SK-N-SH treated with all-trans-retinoic acid at 6 μM for 48 hours (cell line): ENCODE measurements at regions not wholly inside any gene's neighbourhood (a gene's known extent, or its start where the extent isn't known, plus 50 kb on each side); places are given as distances from the start of the nearest gene placed in this dataset.
"Not testable (repeated sequence)": the region's sequence is repeated elsewhere in the genome, so short reads cannot be mapped to it uniquely, and the experiment has no call there.

Experiments used
- ATAC-seq: fragments of 200-7000 bp; cut with Tn5 transposase; 3 replicates; pipeline ENCODE4 v1.9.1; 2020; ENCODE audit warnings: mild to moderate bottlenecking, moderate library complexity
- ARNTL ChIP-seq: fragments of 450-650 bp; formaldehyde crosslinking; IDR thresholded peaks from 2 replicates; pipeline ENCODE4 v1.5.0; 2020; ENCODE audit warnings: low read depth, mild to moderate bottlenecking, moderate library complexity, borderline replicate concordance
- BACH2 ChIP-seq: fragments of 250-450 bp; sonication (Bioruptor Pico); IDR thresholded peaks from 2 replicates; pipeline ENCODE4 v1.9.0; 2021; ENCODE audit warnings: mild to moderate bottlenecking, borderline replicate concordance
- CREB5 ChIP-seq: fragments of 250-450 bp; sonication (Bioruptor Pico); IDR thresholded peaks from 2 replicates; pipeline ENCODE4 v1.5.1; 2020; ENCODE audit warnings: low read depth, mild to moderate bottlenecking, moderate library complexity
- CSDC2 ChIP-seq: fragments of 250-450 bp; sonication (Bioruptor Pico); IDR thresholded peaks from 2 replicates; pipeline ENCODE4 v1.5.0; 2020; ENCODE audit warnings: mild to moderate bottlenecking, moderate library complexity
- ESRRG ChIP-seq: fragments of 250-450 bp; sonication (Bioruptor Pico); IDR thresholded peaks from 2 replicates; pipeline ENCODE4 v1.6.1; 2021; ENCODE audit warnings: mild to moderate bottlenecking
- GLIS3 ChIP-seq: fragments of 250-450 bp; sonication (Bioruptor Pico); IDR thresholded peaks from 2 replicates; pipeline ENCODE4 v1.5.0; 2020; ENCODE audit warnings: mild to moderate bottlenecking, moderate library complexity
- ISL1 ChIP-seq: fragments of 250-450 bp; sonication (Bioruptor Pico); IDR thresholded peaks from 2 replicates; pipeline ENCODE4 v2.1.2; 2022; ENCODE audit warnings: mild to moderate bottlenecking, moderate library complexity
- PPARA ChIP-seq: fragments of 250-450 bp; sonication (Bioruptor Pico); IDR thresholded peaks from 2 replicates; pipeline ENCODE4 v1.5.0; 2020; ENCODE audit warnings: mild to moderate bottlenecking, borderline replicate concordance
- RARB ChIP-seq: fragments of 250-450 bp; sonication (Bioruptor Pico); IDR thresholded peaks from 2 replicates; pipeline ENCODE4 v1.8.0; 2021; ENCODE audit warnings: mild to moderate bottlenecking, moderate library complexity
- SNAI2 ChIP-seq: fragments of 250-450 bp; sonication (Bioruptor Pico); IDR thresholded peaks from 2 replicates; pipeline ENCODE4 v1.5.0; 2020; ENCODE audit warnings: mild to moderate bottlenecking, moderate library complexity
- TOX ChIP-seq: fragments of 250-450 bp; sonication (Bioruptor Pico); IDR thresholded peaks from 2 replicates; pipeline ENCODE4 v1.8.0; 2021; ENCODE audit warnings: mild to moderate bottlenecking, moderate library complexity, borderline replicate concordance
- ZC3H10 ChIP-seq: fragments of 250-450 bp; sonication (Bioruptor Pico); IDR thresholded peaks from 2 replicates; pipeline ENCODE4 v1.5.1; 2021; ENCODE audit warnings: mild to moderate bottlenecking, moderate library complexity
- ZFP3 ChIP-seq: fragments of 250-450 bp; sonication (Bioruptor Pico); IDR thresholded peaks from 2 replicates; pipeline ENCODE4 v1.5.0; 2020; ENCODE audit warnings: mild to moderate bottlenecking, moderate library complexity
- ZFP30 ChIP-seq: fragments of 450-650 bp; formaldehyde crosslinking; IDR thresholded peaks from 2 replicates; pipeline ENCODE4 v1.5.0; 2022; ENCODE audit warnings: mild to moderate bottlenecking, moderate library complexity
- ZNF565 ChIP-seq: fragments of 450-650 bp; formaldehyde crosslinking; conservative IDR thresholded peaks from 2 replicates; pipeline ENCODE4 v1.5.0; 2020; ENCODE audit warnings: low read depth, mild to moderate bottlenecking, moderate library complexity
- ZNF70 ChIP-seq: fragments of 450-650 bp; formaldehyde crosslinking; IDR thresholded peaks from 2 replicates; pipeline ENCODE4 v1.5.0; 2020; ENCODE audit warnings: mild to moderate bottlenecking, moderate library complexity
- ZNF8 ChIP-seq: fragments of 450-650 bp; formaldehyde crosslinking; IDR thresholded peaks from 2 replicates; pipeline ENCODE4 v1.5.0; 2020; ENCODE audit warnings: mild to moderate bottlenecking, moderate library complexity
- TF ChIP-seq, protein P1 (sequence below): fragments of 250-450 bp; sonication (Bioruptor Pico); IDR thresholded peaks from 2 replicates; pipeline ENCODE4 v1.8.0; 2020; ENCODE audit warnings: mild to moderate bottlenecking, moderate library complexity, borderline replicate concordance
- TF ChIP-seq, protein P2 (sequence below): fragments of 250-450 bp; sonication (Bioruptor Pico); IDR thresholded peaks from 2 replicates; pipeline ENCODE4 v1.8.0; 2021; ENCODE audit warnings: low read depth, mild to moderate bottlenecking, moderate library complexity, borderline replicate concordance

GRCh38 chrX:115357326-115358120, 68.0 kb downstream of the LUZP4 start:
- TF ChIP-seq BACH2 (CRISPR knock-in tag), result no peak
- no peak for TF ChIP-seq CSDC2 (CRISPR knock-in tag)
- TF ChIP-seq TOX (CRISPR knock-in tag), result no peak
- no peak for TF ChIP-seq ISL1 (CRISPR knock-in tag)
- no peak for TF ChIP-seq ESRRG (CRISPR knock-in tag)
- TF ChIP-seq ZFP3 (CRISPR knock-in tag), result no peak
- TF ChIP-seq ZNF70 (CRISPR knock-in tag), result no peak
- TF ChIP-seq CREB5 (CRISPR knock-in tag), result no peak
- TF ChIP-seq, protein P1, sequence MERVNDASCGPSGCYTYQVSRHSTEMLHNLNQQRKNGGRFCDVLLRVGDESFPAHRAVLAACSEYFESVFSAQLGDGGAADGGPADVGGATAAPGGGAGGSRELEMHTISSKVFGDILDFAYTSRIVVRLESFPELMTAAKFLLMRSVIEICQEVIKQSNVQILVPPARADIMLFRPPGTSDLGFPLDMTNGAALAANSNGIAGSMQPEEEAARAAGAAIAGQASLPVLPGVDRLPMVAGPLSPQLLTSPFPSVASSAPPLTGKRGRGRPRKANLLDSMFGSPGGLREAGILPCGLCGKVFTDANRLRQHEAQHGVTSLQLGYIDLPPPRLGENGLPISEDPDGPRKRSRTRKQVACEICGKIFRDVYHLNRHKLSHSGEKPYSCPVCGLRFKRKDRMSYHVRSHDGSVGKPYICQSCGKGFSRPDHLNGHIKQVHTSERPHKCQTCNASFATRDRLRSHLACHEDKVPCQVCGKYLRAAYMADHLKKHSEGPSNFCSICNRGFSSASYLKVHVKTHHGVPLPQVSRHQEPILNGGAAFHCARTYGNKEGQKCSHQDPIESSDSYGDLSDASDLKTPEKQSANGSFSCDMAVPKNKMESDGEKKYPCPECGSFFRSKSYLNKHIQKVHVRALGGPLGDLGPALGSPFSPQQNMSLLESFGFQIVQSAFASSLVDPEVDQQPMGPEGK, result no peak
- TF ChIP-seq ZNF8 (CRISPR knock-in tag), result no peak
- no peak for TF ChIP-seq SNAI2 (CRISPR knock-in tag)
- no peak for TF ChIP-seq ARNTL
- no peak for TF ChIP-seq RARB
- TF ChIP-seq, all 23 proteins: peak for 0
- no peak for ATAC-seq

DNA sequence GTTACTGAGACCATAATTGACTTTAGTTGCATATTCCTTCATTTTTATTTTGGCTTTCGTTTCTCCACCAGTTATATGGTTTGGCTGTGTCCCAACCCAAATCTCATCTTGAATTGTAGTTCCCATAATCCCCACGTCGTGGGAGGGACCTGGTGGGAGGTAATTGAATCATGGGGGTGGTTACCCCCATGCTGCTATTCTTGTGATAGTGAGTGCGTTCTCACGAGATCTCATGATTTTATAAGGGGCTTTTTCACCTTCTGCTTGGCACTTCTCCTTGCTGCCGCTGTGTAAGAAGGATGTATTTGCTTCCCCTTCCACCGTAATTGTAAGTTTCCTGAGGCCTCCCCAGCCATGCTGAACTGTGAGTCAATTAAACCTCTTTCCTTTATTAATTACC, 70.0 kb downstream of the LUZP4 start:
- ATAC-seq, result not testable (repeated sequence)

DNA sequence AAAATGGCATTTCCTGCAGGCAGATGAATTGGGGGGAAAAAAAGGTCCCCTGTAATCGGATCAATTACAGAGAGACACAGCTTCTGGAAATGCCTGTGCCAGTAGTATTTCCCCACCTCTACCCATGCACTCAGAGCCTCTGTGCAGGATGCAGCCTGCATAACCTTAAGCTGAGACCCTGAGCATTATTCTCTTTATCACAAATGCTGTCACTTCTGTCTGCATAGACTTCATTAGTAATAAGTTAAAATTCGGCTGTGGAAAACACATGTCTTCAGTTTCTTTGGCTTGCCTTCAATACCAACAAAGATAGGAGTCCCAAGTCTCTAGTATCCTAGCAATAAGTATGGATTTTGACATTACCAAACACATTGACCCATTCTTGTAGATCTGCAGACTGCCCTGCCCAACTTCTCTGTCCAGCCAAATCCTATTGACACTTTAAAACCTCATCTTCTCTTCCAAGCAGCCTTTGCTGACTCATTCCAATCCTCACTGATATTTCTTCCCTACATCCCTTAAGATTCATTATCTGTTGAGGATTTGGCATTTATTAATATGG, 70.8 kb downstream of the LUZP4 start:
- no peak; the same call in 2 of the 3 replicates for ATAC-seq
- TF ChIP-seq, protein P1, result no peak
- TF ChIP-seq ZNF565 (CRISPR knock-in tag) (no peak), CSDC2 (CRISPR knock-in tag) (no peak), ESRRG (CRISPR knock-in tag) (no peak), RARB (no peak), ZC3H10 (CRISPR knock-in tag) (no peak), CREB5 (CRISPR knock-in tag) (no peak), SNAI2 (CRISPR knock-in tag) (no peak), GLIS3 (no peak), ZNF8 (CRISPR knock-in tag) (no peak), BACH2 (CRISPR knock-in tag) (no peak), ZFP30 (no peak), PPARA (CRISPR knock-in tag) (no peak)
- TF ChIP-seq, protein P2, sequence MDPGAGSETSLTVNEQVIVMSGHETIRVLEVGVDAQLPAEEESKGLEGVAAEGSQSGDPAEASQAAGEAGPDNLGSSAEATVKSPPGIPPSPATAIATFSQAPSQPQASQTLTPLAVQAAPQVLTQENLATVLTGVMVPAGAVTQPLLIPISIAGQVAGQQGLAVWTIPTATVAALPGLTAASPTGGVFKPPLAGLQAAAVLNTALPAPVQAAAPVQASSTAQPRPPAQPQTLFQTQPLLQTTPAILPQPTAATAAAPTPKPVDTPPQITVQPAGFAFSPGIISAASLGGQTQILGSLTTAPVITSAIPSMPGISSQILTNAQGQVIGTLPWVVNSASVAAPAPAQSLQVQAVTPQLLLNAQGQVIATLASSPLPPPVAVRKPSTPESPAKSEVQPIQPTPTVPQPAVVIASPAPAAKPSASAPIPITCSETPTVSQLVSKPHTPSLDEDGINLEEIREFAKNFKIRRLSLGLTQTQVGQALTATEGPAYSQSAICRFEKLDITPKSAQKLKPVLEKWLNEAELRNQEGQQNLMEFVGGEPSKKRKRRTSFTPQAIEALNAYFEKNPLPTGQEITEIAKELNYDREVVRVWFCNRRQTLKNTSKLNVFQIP, result no peak
